ENCODE measurements at regions not wholly inside any gene's neighbourhood (a gene's known extent, or its start where the extent isn't known, plus 50 kb on each side); places are given as distances from the start of the nearest gene placed in this dataset.
"Not testable (repeated sequence)": the region's sequence is repeated elsewhere in the genome, so short reads cannot be mapped to it uniquely, and the experiment has no call there.

GRCh38 chr10:107517811-107518210 is 353.3 kb upstream of the SORCS1 start:
- H3K36me3 Mint-ChIP-seq (ENCODE audit: insufficient read depth, unreplicated experiment): no peaks in the 10 kb centered on the region
- no TSS peak for BruUV-seq (replicated peaks)
- no peaks in the 10 kb centered on the region for H3K4me1 Mint-ChIP-seq (ENCODE audit: insufficient read depth, unreplicated experiment)
- TF ChIP-seq CTCF (IDR thresholded peaks at IDR 0.05; ENCODE audit: unreplicated experiment): no peak
- H3K4me3 Mint-ChIP-seq (ENCODE audit: unreplicated experiment): no peak overlapping the region
- intact Hi-C loops (cut with micrococcal nuclease): no loop called here
- DNase-seq (ENCODE audit: unreplicated experiment): no peak
- no peaks in the 10 kb centered on the region for H3K27me3 Mint-ChIP-seq (ENCODE audit: insufficient read depth, unreplicated experiment)
- POLR2A ChIA-PET: no interaction called here
- H3K9me3 Mint-ChIP-seq (ENCODE audit: unreplicated experiment): no peaks in the 10 kb centered on the region
- CTCF ChIA-PET: no interaction called here
- no peak overlapping the region for H3K27ac Mint-ChIP-seq (ENCODE audit: low read depth, unreplicated experiment)

- TF ChIP-seq CTCF (IDR thresholded peaks at IDR 0.05; ENCODE audit: unreplicated experiment): no peak
- BruUV-seq (replicated peaks): no TSS peak
- no peak for DNase-seq (ENCODE audit: unreplicated experiment)
- Mint-ChIP-seq H3K27me3 (ENCODE audit: insufficient read depth, unreplicated experiment) (no peaks in the 10 kb centered on the region), H3K4me3 (ENCODE audit: unreplicated experiment) (no peak overlapping the region), H3K4me1 (ENCODE audit: insufficient read depth, unreplicated experiment) (no peaks in the 10 kb centered on the region), H3K27ac (ENCODE audit: low read depth, unreplicated experiment) (no peak overlapping the region), H3K9me3 (ENCODE audit: unreplicated experiment) (no peaks in the 10 kb centered on the region), H3K36me3 (ENCODE audit: insufficient read depth, unreplicated experiment) (no peaks in the 10 kb centered on the region)
- ChIA-PET POLR2A (interaction anchor here (0.9 kb wide), 1 partner anchor 276 kb away, joined by 4 read pairs; no protein-coding TSS in a partner anchor), CTCF (no interaction called here)
- intact Hi-C loops (cut with micrococcal nuclease): no loop called here
Observed at GRCh38 chr10:107516349-107516748, 351.8 kb upstream of the SORCS1 start.

- CTCF ChIA-PET; H3K4me1 Mint-ChIP-seq (ENCODE audit: insufficient read depth, unreplicated experiment); intact Hi-C loops (cut with micrococcal nuclease); DNase-seq (ENCODE audit: unreplicated experiment); H3K27me3 Mint-ChIP-seq (ENCODE audit: insufficient read depth, unreplicated experiment); H3K27ac Mint-ChIP-seq (ENCODE audit: low read depth, unreplicated experiment); POLR2A ChIA-PET; H3K4me3 Mint-ChIP-seq (ENCODE audit: unreplicated experiment); BruUV-seq (replicated peaks); H3K36me3 Mint-ChIP-seq (ENCODE audit: insufficient read depth, unreplicated experiment); H3K9me3 Mint-ChIP-seq (ENCODE audit: unreplicated experiment): not testable (repeated sequence)
Observed at GRCh38 chr10:107504011-107504410, 339.5 kb upstream of the SORCS1 start.

- no peaks in the 10 kb centered on the region for H3K27me3 Mint-ChIP-seq (ENCODE audit: insufficient read depth, unreplicated experiment)
- no peaks in the 10 kb centered on the region for H3K4me1 Mint-ChIP-seq (ENCODE audit: insufficient read depth, unreplicated experiment)
- no peaks in the 10 kb centered on the region for H3K36me3 Mint-ChIP-seq (ENCODE audit: insufficient read depth, unreplicated experiment)
- DNase-seq (ENCODE audit: unreplicated experiment): no peak
- no peak for TF ChIP-seq CTCF (IDR thresholded peaks at IDR 0.05; ENCODE audit: unreplicated experiment)
- ChIA-PET CTCF (no interaction called here), POLR2A (interaction anchor here (0.6 kb wide), 1 partner anchor 15 kb away, joined by 3 read pairs; no protein-coding TSS in a partner anchor)
- peaks cover 7% of the 10 kb centered on the region for H3K9me3 Mint-ChIP-seq (ENCODE audit: unreplicated experiment)
- intact Hi-C loops (cut with micrococcal nuclease): no loop called here
- no peak overlapping the region for H3K4me3 Mint-ChIP-seq (ENCODE audit: unreplicated experiment)
- BruUV-seq (replicated peaks): no TSS peak
- no peak overlapping the region for H3K27ac Mint-ChIP-seq (ENCODE audit: low read depth, unreplicated experiment)
Observed at GRCh38 chr10:107502229-107502985, 337.9 kb upstream of the SORCS1 start.

GRCh38 chr10:107498983-107499382 is 334.5 kb upstream of the SORCS1 start:
- no peak for DNase-seq (ENCODE audit: unreplicated experiment)
- H3K9me3 Mint-ChIP-seq (ENCODE audit: unreplicated experiment): peaks cover 7% of the 10 kb centered on the region
- ChIA-PET CTCF (no interaction called here), POLR2A (no interaction called here)
- H3K4me1 Mint-ChIP-seq (ENCODE audit: insufficient read depth, unreplicated experiment): no peaks in the 10 kb centered on the region
- no peaks in the 10 kb centered on the region for H3K27me3 Mint-ChIP-seq (ENCODE audit: insufficient read depth, unreplicated experiment)
- H3K27ac Mint-ChIP-seq (ENCODE audit: low read depth, unreplicated experiment): no peak overlapping the region
- no peak overlapping the region for H3K4me3 Mint-ChIP-seq (ENCODE audit: unreplicated experiment)
- BruUV-seq (replicated peaks): no TSS peak
- no peak for TF ChIP-seq CTCF (IDR thresholded peaks at IDR 0.05; ENCODE audit: unreplicated experiment)
- intact Hi-C loops (cut with micrococcal nuclease): no loop called here
- no peaks in the 10 kb centered on the region for H3K36me3 Mint-ChIP-seq (ENCODE audit: insufficient read depth, unreplicated experiment)

Data from MCF 10A (cell line).